SK-N-SH (cell line): ENCODE measurements at regions not wholly inside any gene's neighbourhood (a gene's known extent, or its start where the extent isn't known, plus 50 kb on each side); places are given as distances from the start of the nearest gene placed in this dataset.

ENCODE experiments used
- CTCF ChIA-PET: fragments of 300-600, 350-600 bp; formaldehyde crosslinking; extraction: SDS; loops from one replicate; lab custom pipeline; 2021; lab: Yijun Ruan, JAX
- POLR2A ChIA-PET: fragments of 350-600 bp; sonication (Branson Sonifier 250); formaldehyde crosslinking; extraction: SDS; loops from one replicate; lab custom pipeline; 2020; ENCODE audit warnings: antibody characterized with exemption, inconsistent platforms; lab: Yijun Ruan, JAX
- DNase-seq: peaks from one replicate; pipeline ENCODE4 v3.0.0; 2012
- H2AFZ ChIP-seq: fragments of 200-600 bp; sonication (generic); 2 replicates; pipeline ENCODE4 v1.8.1; 2016; ENCODE audit warnings: antibody characterized with exemption, mild to moderate bottlenecking, low read depth
- H3F3A ChIP-seq: fragments of 200-600 bp; sonication (generic); replicated peaks from 2 replicates; pipeline ENCODE3; 2016; ENCODE audit warnings: antibody characterized with exemption, mild to moderate bottlenecking; ENCODE audit not compliant: insufficient read depth
- H3K27ac ChIP-seq, 2 experiments: fragments of 200-500 bp in 1 of 2; fragments of 200-600 bp in 1 of 2; sonication (Bioruptor generic) in 1 of 2; sonication (generic), shearing (Covaris generic) in 1 of 2; 2 replicates each; pipeline versions ENCODE4 v1.5.1 to v1.6.1; 2014 to 2016; ENCODE audit warnings: low read depth in 2 of 2, inconsistent platforms in 1 of 2, low read length in 1 of 2, mild to moderate bottlenecking in 1 of 2, mixed read lengths in 1 of 2
- H3K27me3 ChIP-seq: fragments of 200-600 bp; sonication (generic), shearing (Covaris generic); 2 replicates; pipeline ENCODE4 v1.6.1; 2016; ENCODE audit warnings: mixed run types; ENCODE audit not compliant: insufficient read depth
- H3K36me3 ChIP-seq, 2 experiments: fragments of 200-500 bp in 1 of 2; fragments of 200-600 bp in 1 of 2; sonication (Bioruptor generic) in 1 of 2; sonication (generic) in 1 of 2; replicated peaks in 1 of 2; 2 replicates each; pipeline versions ENCODE3 to v1.5.1; 2014 to 2016; ENCODE audit warnings: low read length in 1 of 2, mild to moderate bottlenecking in 1 of 2; ENCODE audit not compliant: insufficient read depth in 2 of 2, control insufficient read depth in 1 of 2
- H3K4me1 ChIP-seq, 2 experiments: fragments of 200-500 bp in 1 of 2; fragments of 200-600 bp in 1 of 2; sonication (Bioruptor generic) in 1 of 2; sonication (generic), shearing (Covaris generic) in 1 of 2; 2 replicates each; pipeline versions ENCODE4 v1.5.1 to v1.6.1; 2014 to 2016; ENCODE audit warnings: low read depth in 1 of 2, low read length in 1 of 2, mixed run types in 1 of 2; ENCODE audit not compliant: insufficient read depth in 2 of 2, control insufficient read depth in 1 of 2
- H3K4me2 ChIP-seq: fragments of 200-600 bp; sonication (generic), shearing (Covaris generic); 2 replicates; pipeline ENCODE4 v1.6.1; 2017; ENCODE audit warnings: mixed run types
- H3K4me3 ChIP-seq, 2 experiments: fragments of 200-500 bp in 1 of 2; fragments of 200-600 bp in 1 of 2; sonication (Bioruptor generic) in 1 of 2; sonication (generic), shearing (Covaris generic) in 1 of 2; 2 replicates each; pipeline versions ENCODE4 v1.5.1 to v1.8.1; 2014 to 2016; ENCODE audit warnings: low read depth in 2 of 2, inconsistent platforms in 1 of 2, low read length in 1 of 2, mild to moderate bottlenecking in 1 of 2, mixed read lengths in 1 of 2, moderate library complexity in 1 of 2
- H3K79me2 ChIP-seq: fragments of 200-600 bp; sonication (generic); 2 replicates; pipeline ENCODE4 v1.8.1; 2017; ENCODE audit warnings: mild to moderate bottlenecking; ENCODE audit not compliant: insufficient read depth
- H3K9ac ChIP-seq: fragments of 200-600 bp; sonication (generic); 2 replicates; pipeline ENCODE4 v1.6.1; 2017; ENCODE audit warnings: mixed run types
- H3K9me2 ChIP-seq: fragments of 200-600 bp; sonication (generic); 2 replicates; pipeline ENCODE4 v1.6.1; 2017; ENCODE audit warnings: mixed run types
- H3K9me3 ChIP-seq: fragments of 200-600 bp; sonication (generic); 2 replicates; pipeline ENCODE4 v1.6.1; 2017; ENCODE audit warnings: mixed run types, mild to moderate bottlenecking, moderate library complexity
- H4K20me1 ChIP-seq: fragments of 200-600 bp; sonication (generic); 2 replicates; pipeline ENCODE4 v1.6.1; 2017; ENCODE audit warnings: mild to moderate bottlenecking, mixed run types; ENCODE audit not compliant: insufficient read depth
- CTCF ChIP-seq: fragments of 200-600 bp; sonication (generic); IDR thresholded peaks from 2 replicates; pipeline ENCODE4 v1.6.1; 2017; ENCODE audit warnings: antibody characterized with exemption, mild to moderate bottlenecking, moderate library complexity
- EP300 ChIP-seq, 2 experiments: IDR thresholded peaks; 2 replicates each; pipeline versions ENCODE4 v1.4.0 to v1.6.1; 2012; ENCODE audit warnings: borderline replicate concordance in 1 of 2, low read depth in 1 of 2, low read length in 1 of 2
- FOSL2 ChIP-seq: IDR thresholded peaks from 2 replicates; pipeline ENCODE4 v1.4.0; 2012; ENCODE audit warnings: low read depth, mild to moderate bottlenecking, moderate library complexity, borderline replicate concordance
- FOXJ3 ChIP-seq: sonication (generic); formaldehyde crosslinking; IDR thresholded peaks from 2 replicates; pipeline ENCODE4 v1.5.1; 2020; ENCODE audit warnings: mild to moderate bottlenecking, missing genetic modification reagents
- FOXM1 ChIP-seq: IDR thresholded peaks from 2 replicates; pipeline ENCODE4 v1.4.0; 2012; ENCODE audit warnings: low read depth, mild to moderate bottlenecking
- GABPA ChIP-seq: IDR thresholded peaks from 2 replicates; pipeline ENCODE4 v1.4.0; 2012; ENCODE audit warnings: low read depth, mild to moderate bottlenecking
- GATA2 ChIP-seq: sonication (generic); formaldehyde crosslinking; IDR thresholded peaks from 2 replicates; pipeline ENCODE4 v1.5.0; 2020; ENCODE audit warnings: mild to moderate bottlenecking, missing genetic modification reagents
- IRF3 ChIP-seq: fragments of 150-350 bp; IDR thresholded peaks from 2 replicates; pipeline ENCODE4 v1.6.1; 2016; ENCODE audit warnings: mild to moderate bottlenecking, low read depth, low read length
- MEF2A ChIP-seq: IDR thresholded peaks from 2 replicates; pipeline ENCODE4 v1.4.0; 2012; ENCODE audit warnings: low read depth, borderline replicate concordance
- NRF1 ChIP-seq: IDR thresholded peaks from 2 replicates; pipeline ENCODE4 v1.6.1; 2012; ENCODE audit warnings: low read depth, mild to moderate bottlenecking, low read length
- PBX3 ChIP-seq: IDR thresholded peaks from 2 replicates; pipeline ENCODE4; 2012
- POLR2AphosphoS5 ChIP-seq: IDR thresholded peaks from 2 replicates; pipeline ENCODE4 v1.6.1; 2012; ENCODE audit warnings: low read depth, low read length
- RCOR1 ChIP-seq: fragments of 150-350 bp; IDR thresholded peaks from 2 replicates; pipeline ENCODE4 v1.6.1; 2017; ENCODE audit warnings: antibody characterized with exemption, low read length
- RFX5 ChIP-seq: IDR thresholded peaks from 2 replicates; pipeline ENCODE4 v1.6.1; 2012; ENCODE audit warnings: mild to moderate bottlenecking, improper control_type of control experiment, low read length
- SIN3A ChIP-seq: IDR thresholded peaks from 2 replicates; pipeline ENCODE4 v1.6.1; 2012; ENCODE audit warnings: low read depth, mild to moderate bottlenecking, low read length, moderate library complexity, borderline replicate concordance
- TAF1 ChIP-seq: IDR thresholded peaks from 2 replicates; pipeline ENCODE4 v1.6.1; 2012; ENCODE audit warnings: low read depth, mild to moderate bottlenecking, low read length, moderate library complexity, borderline replicate concordance
- USF2 ChIP-seq: fragments of 150-350 bp; IDR thresholded peaks from 2 replicates; pipeline ENCODE4 v1.6.1; 2017; ENCODE audit warnings: antibody characterized with exemption, low read length, low read depth, borderline replicate concordance
- YY1 ChIP-seq: IDR thresholded peaks from 2 replicates; pipeline ENCODE4 v1.4.0; 2012; ENCODE audit warnings: low read depth, mild to moderate bottlenecking
- WGBS: methylation state at CpG from one replicate; pipeline ENCODE4 v1.1.6; 2017; ENCODE audit warnings: low lambda C conversion rate; 5-methylcytosine and 5-hydroxymethylcytosine counted together

- H3K9me3 ChIP-seq, result no peaks in the 10 kb centered on the region
- no peak overlapping the region for H3K4me3 ChIP-seq
- no peaks in the 10 kb centered on the region for H3K79me2 ChIP-seq
- no peaks in the 10 kb centered on the region for H3K36me3 ChIP-seq
- no peak overlapping the region for H3K4me2 ChIP-seq
- no peaks in the 10 kb centered on the region for H4K20me1 ChIP-seq
- POLR2A ChIA-PET, result no interaction called here
- whole genome bisulfite sequencing, result 73% methylated on average over 3 of the region's 4 CpGs
- H3K9me2 ChIP-seq, result no peaks in the 10 kb centered on the region
- TF ChIP-seq RCOR1, result no peak
- TF ChIP-seq EP300 (IDR thresholded peaks at IDR 0.05; ENCODE audit: borderline replicate concordance in 1 of 2, low read depth in 1 of 2, low read length in 1 of 2), result no peak
- TF ChIP-seq FOSL2, result no peak
- no peak for TF ChIP-seq TAF1
- TF ChIP-seq FOXM1, result no peak
- TF ChIP-seq SIN3A, result no peak
- TF ChIP-seq GATA2 (CRISPR knock-in tag), result no peak
- TF ChIP-seq GABPA, result no peak
- TF ChIP-seq FOXJ3, result no peak
- TF ChIP-seq MEF2A, result no peak
- H3F3A ChIP-seq, result no peaks in the 10 kb centered on the region
- no peak overlapping the region for H3K9ac ChIP-seq
- no peak overlapping the region for H2AFZ ChIP-seq
- H3K4me1 ChIP-seq, result no peaks in the 10 kb centered on the region
- CTCF ChIA-PET, result interaction anchor here (1.2 to 1.5 kb wide), 2 partner anchors 13 to 14 kb away, joined by 3 read pairs; no protein-coding TSS in a partner anchor
- no peaks in the 10 kb centered on the region for H3K27me3 ChIP-seq
- no peak for DNase-seq
- no peak overlapping the region for H3K27ac ChIP-seq
These were observed 86.2 kb downstream of the TEX35 start for GRCh38 chr1:178599087-178599486.

- H3F3A ChIP-seq, result no peaks in the 10 kb centered on the region
- no peak overlapping the region for H3K27ac ChIP-seq
- no peaks in the 10 kb centered on the region for H3K4me1 ChIP-seq
- TF ChIP-seq EP300 (IDR thresholded peaks at IDR 0.05; ENCODE audit: borderline replicate concordance in 1 of 2, low read depth in 1 of 2, low read length in 1 of 2), result no peak
- no peak for TF ChIP-seq IRF3
- H4K20me1 ChIP-seq, result no peaks in the 10 kb centered on the region
- no peaks in the 10 kb centered on the region for H3K9me3 ChIP-seq
- 0% methylated on average over 1 of the region's 1 CpG for WGBS
- no peaks in the 10 kb centered on the region for H3K27me3 ChIP-seq
- DNase-seq, result no peak
- no peaks in the 10 kb centered on the region for H3K36me3 ChIP-seq
- no peak overlapping the region for H3K4me2 ChIP-seq
- CTCF ChIA-PET, result no interaction called here
- no peaks in the 10 kb centered on the region for H3K79me2 ChIP-seq
- POLR2A ChIA-PET, result no interaction called here
- no peak overlapping the region for H3K4me3 ChIP-seq
- H2AFZ ChIP-seq, result no peak overlapping the region
- H3K9me2 ChIP-seq, result no peaks in the 10 kb centered on the region
- no peak overlapping the region for H3K9ac ChIP-seq
These were observed 86.8 kb downstream of the TEX35 start for GRCh38 chr1:178599745-178600144.

GRCh38 chr1:178603926-178604325 is 91.0 kb downstream of the TEX35 start:
- no peak overlapping the region for H2AFZ ChIP-seq
- no peaks in the 10 kb centered on the region for H3K79me2 ChIP-seq
- H3K27me3 ChIP-seq, result no peaks in the 10 kb centered on the region
- H3K27ac ChIP-seq, result no peak overlapping the region
- no peak for DNase-seq
- 88% methylated on average over 5 of the region's 5 CpGs for WGBS
- H3K9ac ChIP-seq, result no peak overlapping the region
- ChIA-PET CTCF (no interaction called here), POLR2A (no interaction called here)
- H3K36me3 ChIP-seq, result no peaks in the 10 kb centered on the region
- no peaks in the 10 kb centered on the region for H4K20me1 ChIP-seq
- no peaks in the 10 kb centered on the region for H3K9me2 ChIP-seq
- peaks cover 16% of the 10 kb centered on the region for H3F3A ChIP-seq
- no peak overlapping the region for H3K4me3 ChIP-seq
- H3K4me2 ChIP-seq, result no peak overlapping the region
- peaks cover 0 to 10% of the 10 kb centered on the region in 2 experiments; a peak in 3 of 4 replicates for H3K4me1 ChIP-seq
- H3K9me3 ChIP-seq, result no peaks in the 10 kb centered on the region
- TF ChIP-seq NRF1 (no peak), PBX3 (no peak), SIN3A (no peak), CTCF (no peak), USF2 (no peak), GATA2 (CRISPR knock-in tag) (no peak), FOSL2 (no peak), FOXM1 (no peak), POLR2AphosphoS5 (no peak), MEF2A (no peak), GABPA (no peak), YY1 (no peak), RFX5 (no peak)
